Mesothelial cell of epicardium (in vitro differentiated cells): ENCODE measurements at regions not wholly inside any gene's neighbourhood (a gene's known extent, or its start where the extent isn't known, plus 50 kb on each side); places are given as distances from the start of the nearest gene placed in this dataset.

Experiments
- DNase-seq, 2 experiments: peaks; one replicate each; pipeline ENCODE4 v3.0.0; 2021; ENCODE audit warnings: low spot score in 2 of 2; ENCODE audit not compliant: unreplicated experiment in 2 of 2
- H3K27ac Mint-ChIP-seq: 2 replicates; pipeline ENCODE4 v1.8.0; 2021; ENCODE audit warnings: mixed read lengths
- H3K27me3 Mint-ChIP-seq: 2 replicates; pipeline ENCODE4 v1.8.0; 2021; ENCODE audit warnings: low read depth, mixed read lengths
- H3K36me3 Mint-ChIP-seq: 2 replicates; pipeline ENCODE4 v1.8.0; 2021; ENCODE audit warnings: mixed read lengths
- H3K4me1 Mint-ChIP-seq: 2 replicates; pipeline ENCODE4 v1.8.0; 2021; ENCODE audit warnings: mixed read lengths
- H3K4me3 Mint-ChIP-seq: 2 replicates; pipeline ENCODE4 v1.8.0; 2021; ENCODE audit warnings: mild to moderate bottlenecking, moderate library complexity, mixed read lengths
- H3K9me3 Mint-ChIP-seq: 2 replicates; pipeline ENCODE4 v1.8.0; 2021; ENCODE audit warnings: mixed read lengths
- CTCF ChIP-seq: fragments of 200-600 bp; sonication (generic); IDR thresholded peaks from one replicate; pipeline ENCODE4 v1.5.0; 2021; ENCODE audit warnings: antibody characterized with exemption; ENCODE audit not compliant: unreplicated experiment

- Mint-ChIP-seq H3K27ac (no peak overlapping the region), H3K9me3 (no peaks in the 10 kb centered on the region), H3K4me1 (peaks cover 2% of the 10 kb centered on the region), H3K36me3 (no peaks in the 10 kb centered on the region), H3K27me3 (no peaks in the 10 kb centered on the region), H3K4me3 (no peak overlapping the region)
- no peak for TF ChIP-seq CTCF
- no peak for DNase-seq
Observed at GRCh38 chr4:138558886-138559285, 316.7 kb upstream of the SLC7A11 start.

- Mint-ChIP-seq H3K4me3 (no peak overlapping the region), H3K36me3 (peaks cover 1% of the 10 kb centered on the region), H3K4me1 (peaks cover 2% of the 10 kb centered on the region), H3K27ac (no peak overlapping the region), H3K27me3 (no peaks in the 10 kb centered on the region), H3K9me3 (peaks cover 11% of the 10 kb centered on the region)
- no peak for DNase-seq
- TF ChIP-seq CTCF, result no peak
Observed at GRCh38 chr4:138555584-138555983, 313.4 kb upstream of the SLC7A11 start.

- no peak for TF ChIP-seq CTCF
- Mint-ChIP-seq H3K27me3 (no peaks in the 10 kb centered on the region), H3K9me3 (peaks cover 11% of the 10 kb centered on the region), H3K27ac (no peak overlapping the region), H3K36me3 (peaks cover 1% of the 10 kb centered on the region), H3K4me3 (no peak overlapping the region), H3K4me1 (peaks cover 2% of the 10 kb centered on the region)
- no peak for DNase-seq
Observed at GRCh38 chr4:138555108-138555507, 313.0 kb upstream of the SLC7A11 start.

GRCh38 chr4:138553001-138553845 is 311.1 kb upstream of the SLC7A11 start:
- Mint-ChIP-seq H3K27ac (no peak overlapping the region), H3K9me3 (peaks cover 11% of the 10 kb centered on the region), H3K27me3 (no peaks in the 10 kb centered on the region), H3K4me1 (no peaks in the 10 kb centered on the region), H3K4me3 (no peak overlapping the region), H3K36me3 (peaks cover 1% of the 10 kb centered on the region)
- no peak for TF ChIP-seq CTCF
- DNase-seq, result no peak

- peaks cover 13% of the 10 kb centered on the region for H3K36me3 Mint-ChIP-seq
Observed at GRCh38 chr4:138542191-138542776, 300.1 kb upstream of the SLC7A11 start.

More at GRCh38 chr4:138542191-138542776, 300.1 kb upstream of the SLC7A11 start:
- Mint-ChIP-seq H3K27ac (no peak overlapping the region), H3K9me3 (peaks cover 38% of the 10 kb centered on the region), H3K4me3 (no peak overlapping the region), H3K4me1 (peaks cover 16% of the 10 kb centered on the region), H3K27me3 (no peaks in the 10 kb centered on the region)
- TF ChIP-seq CTCF, result no peak
- DNase-seq, result no peak
